Activated T-cell treated with anti-CD3 and anti-CD28 coated beads, Interleukin-2, amount 50 U/mL, for 72 hours (primary cell): ENCODE measurements at regions not wholly inside any gene's neighbourhood (a gene's known extent, or its start where the extent isn't known, plus 50 kb on each side); places are given as distances from the start of the nearest gene placed in this dataset.
"Not testable (repeated sequence)": the region's sequence is repeated elsewhere in the genome, so short reads cannot be mapped to it uniquely, and the experiment has no call there.

Source experiments
- ATAC-seq, 2 donors: fragments of 150-1000 bp; cut with Tn5 transposase; replicated peaks in 1 of 2; 2 replicates each; pipeline ENCODE4 v1.10.0; 2021; ENCODE audit warnings: moderate library complexity in 2 of 2, mild to moderate bottlenecking in 1 of 2
- DNase-seq, 2 donors: peaks; one replicate each; pipeline ENCODE4 v3.0.0; 2021 to 2022; ENCODE audit warnings: mixed read lengths in 1 of 2
- H3K27ac Mint-ChIP-seq: one replicate; pipeline ENCODE4 v1.8.0; 2022; ENCODE audit warnings: mild to moderate bottlenecking, moderate library complexity, mixed read lengths
- H3K27me3 Mint-ChIP-seq: one replicate; pipeline ENCODE4 v1.8.0; 2022; ENCODE audit warnings: low read depth, mixed read lengths
- H3K36me3 Mint-ChIP-seq, 2 donors: one replicate each; pipeline ENCODE4 v1.8.0; 2022; ENCODE audit warnings: mixed read lengths in 2 of 2, mild to moderate bottlenecking in 1 of 2; ENCODE audit not compliant: insufficient read depth in 2 of 2
- H3K4me1 Mint-ChIP-seq: one replicate; pipeline ENCODE4 v1.8.0; 2022; ENCODE audit warnings: low read depth, mixed read lengths
- H3K4me3 Mint-ChIP-seq, 2 donors: one replicate each; pipeline ENCODE4 v1.8.0; 2022; ENCODE audit warnings: mild to moderate bottlenecking in 2 of 2, mixed read lengths in 2 of 2, moderate library complexity in 2 of 2
- H3K9me3 Mint-ChIP-seq, 2 donors: one replicate each; pipeline ENCODE4 v1.8.0; 2022; ENCODE audit warnings: mixed read lengths in 2 of 2

- not testable (repeated sequence) for H3K27me3 Mint-ChIP-seq, H3K4me3 Mint-ChIP-seq, H3K27ac Mint-ChIP-seq, H3K9me3 Mint-ChIP-seq, DNase-seq, H3K36me3 Mint-ChIP-seq, H3K4me1 Mint-ChIP-seq
- ATAC-seq: peak in 1 of 2 donors; percentile 49
These were observed 55.9 kb upstream of the WIPF3 start for GRCh38 chr7:29750373-29750940.

GRCh38 chr7:29751012-29751411 is 55.3 kb upstream of the WIPF3 start:
- not testable (repeated sequence) for H3K4me3 Mint-ChIP-seq, H3K27me3 Mint-ChIP-seq, H3K4me1 Mint-ChIP-seq, H3K27ac Mint-ChIP-seq, H3K9me3 Mint-ChIP-seq, ATAC-seq, H3K36me3 Mint-ChIP-seq, DNase-seq

GRCh38 chr7:29754874-29755490 is 51.3 kb upstream of the WIPF3 start:
- H3K4me3 Mint-ChIP-seq: no peak overlapping the region
- H3K27me3 Mint-ChIP-seq: no peaks in the 10 kb centered on the region
- DNase-seq (no peak), ATAC-seq (no peak)
- H3K27ac Mint-ChIP-seq: no peak overlapping the region
- no peaks in the 10 kb centered on the region for H3K36me3 Mint-ChIP-seq
- H3K9me3 Mint-ChIP-seq: no peaks in the 10 kb centered on the region
- no peaks in the 10 kb centered on the region for H3K4me1 Mint-ChIP-seq
